Progenitor cell of endocrine pancreas (in vitro differentiated cells): ENCODE measurements at regions not wholly inside any gene's neighbourhood (a gene's known extent, or its start where the extent isn't known, plus 50 kb on each side); places are given as distances from the start of the nearest gene placed in this dataset.

Experiments used
- DNase-seq: peaks from one replicate; pipeline ENCODE4 v3.0.0; 2021; ENCODE audit warnings: low spot score; ENCODE audit not compliant: unreplicated experiment
- H3K27ac Mint-ChIP-seq: 2 replicates; pipeline ENCODE4 v1.8.0; 2021; ENCODE audit warnings: mild to moderate bottlenecking, moderate library complexity, mixed read lengths
- H3K27me3 Mint-ChIP-seq: 2 replicates; pipeline ENCODE4 v1.8.0; 2021; ENCODE audit warnings: mixed read lengths
- H3K36me3 Mint-ChIP-seq: 2 replicates; pipeline ENCODE4 v1.8.0; 2022; ENCODE audit warnings: mixed read lengths; ENCODE audit not compliant: insufficient read depth
- H3K4me1 Mint-ChIP-seq: 2 replicates; pipeline ENCODE4 v1.8.0; 2021; ENCODE audit warnings: low read depth, mixed read lengths
- H3K4me3 Mint-ChIP-seq: 2 replicates; pipeline ENCODE4 v1.8.0; 2021; ENCODE audit warnings: low read depth, mild to moderate bottlenecking, moderate library complexity, mixed read lengths
- H3K9me3 Mint-ChIP-seq: 2 replicates; pipeline ENCODE4 v1.8.0; 2021; ENCODE audit warnings: low read depth, mixed read lengths
- TF ChIP-seq, protein P1 (sequence below): fragments of 200-600 bp; sonication (generic); IDR thresholded peaks from one replicate; pipeline ENCODE4 v1.5.0; 2021; ENCODE audit warnings: antibody characterized with exemption, mild to moderate bottlenecking; ENCODE audit not compliant: unreplicated experiment

- Mint-ChIP-seq H3K4me1 (peaks cover 16% of the 10 kb centered on the region), H3K4me3 (no peak overlapping the region), H3K9me3 (no peaks in the 10 kb centered on the region), H3K27me3 (no peaks in the 10 kb centered on the region), H3K27ac (peak overlapping the region; percentile 86), H3K36me3 (no peaks in the 10 kb centered on the region)
- TF ChIP-seq, protein P1, sequence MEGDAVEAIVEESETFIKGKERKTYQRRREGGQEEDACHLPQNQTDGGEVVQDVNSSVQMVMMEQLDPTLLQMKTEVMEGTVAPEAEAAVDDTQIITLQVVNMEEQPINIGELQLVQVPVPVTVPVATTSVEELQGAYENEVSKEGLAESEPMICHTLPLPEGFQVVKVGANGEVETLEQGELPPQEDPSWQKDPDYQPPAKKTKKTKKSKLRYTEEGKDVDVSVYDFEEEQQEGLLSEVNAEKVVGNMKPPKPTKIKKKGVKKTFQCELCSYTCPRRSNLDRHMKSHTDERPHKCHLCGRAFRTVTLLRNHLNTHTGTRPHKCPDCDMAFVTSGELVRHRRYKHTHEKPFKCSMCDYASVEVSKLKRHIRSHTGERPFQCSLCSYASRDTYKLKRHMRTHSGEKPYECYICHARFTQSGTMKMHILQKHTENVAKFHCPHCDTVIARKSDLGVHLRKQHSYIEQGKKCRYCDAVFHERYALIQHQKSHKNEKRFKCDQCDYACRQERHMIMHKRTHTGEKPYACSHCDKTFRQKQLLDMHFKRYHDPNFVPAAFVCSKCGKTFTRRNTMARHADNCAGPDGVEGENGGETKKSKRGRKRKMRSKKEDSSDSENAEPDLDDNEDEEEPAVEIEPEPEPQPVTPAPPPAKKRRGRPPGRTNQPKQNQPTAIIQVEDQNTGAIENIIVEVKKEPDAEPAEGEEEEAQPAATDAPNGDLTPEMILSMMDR: no peak
- DNase-seq: no peak
Measured at GRCh38 chr1:60833173-60833572, 249.2 kb upstream of the NFIA start.

GRCh38 chr1:60832367-60832766 is 250.0 kb upstream of the NFIA start:
- DNase-seq: no peak
- H3K4me3 Mint-ChIP-seq: no peak overlapping the region
- no peaks in the 10 kb centered on the region for H3K9me3 Mint-ChIP-seq
- H3K4me1 Mint-ChIP-seq: peaks cover 16% of the 10 kb centered on the region
- TF ChIP-seq, protein P1: no peak
- H3K27me3 Mint-ChIP-seq: no peaks in the 10 kb centered on the region
- no peaks in the 10 kb centered on the region for H3K36me3 Mint-ChIP-seq
- H3K27ac Mint-ChIP-seq: no peak overlapping the region

DNA sequence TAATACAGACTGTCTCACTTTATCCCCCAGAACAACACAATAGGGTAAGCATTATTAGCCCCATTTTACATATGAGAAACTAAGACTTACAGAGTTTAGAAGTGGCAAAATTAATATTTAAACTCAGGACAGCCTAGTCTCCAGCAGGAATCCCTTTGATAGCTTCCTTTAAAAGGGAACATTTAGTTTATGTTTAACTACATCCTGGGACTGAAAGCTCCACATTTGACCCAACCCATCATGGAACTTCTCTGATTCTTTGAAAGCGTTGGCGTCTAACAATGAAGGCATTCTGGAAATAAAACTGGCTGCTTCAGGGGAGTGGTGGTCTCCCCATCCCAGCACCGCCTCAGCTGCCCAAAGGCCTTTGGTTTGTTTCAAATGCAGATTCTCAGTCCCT is 250.6 kb upstream of the NFIA start:
- TF ChIP-seq, protein P1: no peak
- no peak overlapping the region for H3K27ac Mint-ChIP-seq
- peaks cover 16% of the 10 kb centered on the region for H3K4me1 Mint-ChIP-seq
- no peak for DNase-seq
- H3K27me3 Mint-ChIP-seq: no peaks in the 10 kb centered on the region
- peaks cover 2% of the 10 kb centered on the region for H3K9me3 Mint-ChIP-seq
- no peak overlapping the region for H3K4me3 Mint-ChIP-seq
- no peaks in the 10 kb centered on the region for H3K36me3 Mint-ChIP-seq

- DNase-seq: no peak
- TF ChIP-seq, protein P1: no peak
- H3K4me3 Mint-ChIP-seq: no peak overlapping the region
- no peaks in the 10 kb centered on the region for H3K36me3 Mint-ChIP-seq
- no peak overlapping the region for H3K27ac Mint-ChIP-seq
- peaks cover 8% of the 10 kb centered on the region for H3K9me3 Mint-ChIP-seq
- no peaks in the 10 kb centered on the region for H3K27me3 Mint-ChIP-seq
- peaks cover 16% of the 10 kb centered on the region for H3K4me1 Mint-ChIP-seq
Measured at GRCh38 chr1:60828944-60829343, 253.4 kb upstream of the NFIA start.

DNA sequence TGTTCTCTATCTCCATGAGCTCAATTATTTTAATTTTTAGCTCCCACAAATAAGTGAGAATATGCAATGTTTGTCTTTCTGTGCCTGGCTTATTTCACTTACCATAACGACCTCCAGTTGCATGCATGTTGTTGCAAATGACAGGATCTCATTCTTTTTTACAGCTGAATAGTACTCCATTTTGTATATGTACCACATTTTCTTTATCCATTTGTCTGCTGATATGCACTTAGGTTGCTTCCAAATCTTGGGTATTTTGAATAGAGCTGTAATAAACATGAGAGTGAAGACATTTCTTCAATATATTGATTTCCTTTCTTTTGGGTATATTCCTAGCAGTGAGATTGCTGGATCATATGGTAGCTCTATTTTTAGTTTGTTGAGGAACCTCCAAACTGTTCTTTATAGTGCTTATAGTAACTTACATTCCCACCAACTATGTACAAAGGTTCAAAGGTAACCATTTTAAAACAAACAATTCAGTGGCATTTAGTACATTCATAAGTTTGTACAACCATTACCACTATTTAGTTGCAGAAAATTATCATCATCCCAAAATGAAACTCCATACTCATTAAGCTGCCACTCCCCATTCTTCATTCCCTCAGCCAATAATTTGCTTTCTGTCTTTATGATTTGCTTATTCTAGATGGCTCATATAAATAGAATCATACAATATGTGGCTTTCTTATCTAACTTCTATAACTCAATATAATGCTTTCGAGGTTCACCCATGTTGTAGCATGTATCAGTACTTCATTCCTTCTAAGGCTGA is 255.9 kb upstream of the NFIA start:
- Mint-ChIP-seq H3K4me1 (no peaks in the 10 kb centered on the region), H3K9me3 (peaks cover 8% of the 10 kb centered on the region), H3K4me3 (no peak overlapping the region), H3K36me3 (no peaks in the 10 kb centered on the region), H3K27ac (no peak overlapping the region), H3K27me3 (no peaks in the 10 kb centered on the region)
- no peak for DNase-seq
- TF ChIP-seq, protein P1: no peak
